Smooth muscle cell (in vitro differentiated cells): ENCODE measurements at regions not wholly inside any gene's neighbourhood (a gene's known extent, or its start where the extent isn't known, plus 50 kb on each side); places are given as distances from the start of the nearest gene placed in this dataset.

Experiments
- DNase-seq: peaks from one replicate; lab custom pipeline; 2025; ENCODE audit not compliant: unreplicated experiment; lab: John Stamatoyannopoulos, UW
- H2AFZ ChIP-seq: fragments of 200-600 bp; sonication (generic); 2 replicates; pipeline ENCODE4 v1.6.0; 2016; ENCODE audit warnings: antibody characterized with exemption, low read depth, mild to moderate bottlenecking
- H3F3A ChIP-seq: fragments of 200-600 bp; sonication (generic); 2 replicates; pipeline ENCODE4 v1.6.0; 2017; ENCODE audit warnings: antibody characterized with exemption, low read depth
- H3K27ac ChIP-seq: fragments of 200-600 bp; sonication (generic); 2 replicates; pipeline ENCODE4 v1.5.1; 2016; ENCODE audit warnings: low read depth, mild to moderate bottlenecking
- H3K27me3 ChIP-seq: fragments of 200-600 bp; sonication (generic); 2 replicates; pipeline ENCODE4 v1.6.1; 2016; ENCODE audit warnings: low read depth, mild to moderate bottlenecking
- H3K36me3 ChIP-seq: fragments of 200-600 bp; sonication (generic); 2 replicates; pipeline ENCODE4 v1.5.1; 2016; ENCODE audit warnings: low read depth
- H3K4me1 ChIP-seq: fragments of 200-600 bp; sonication (generic); 2 replicates; pipeline ENCODE4 v1.5.1; 2016; ENCODE audit warnings: low read depth
- H3K4me2 ChIP-seq: fragments of 200-600 bp; sonication (generic); 2 replicates; pipeline ENCODE4 v1.6.0; 2016; ENCODE audit warnings: mild to moderate bottlenecking
- H3K4me3 ChIP-seq: fragments of 200-600 bp; sonication (generic); 2 replicates; pipeline ENCODE4 v1.5.1; 2016; ENCODE audit warnings: mild to moderate bottlenecking
- H3K79me2 ChIP-seq: fragments of 200-600 bp; sonication (generic); 2 replicates; pipeline ENCODE4 v1.6.0; 2016; ENCODE audit warnings: low read depth, mild to moderate bottlenecking
- H3K9ac ChIP-seq: fragments of 200-600 bp; sonication (generic); 2 replicates; pipeline ENCODE4 v1.6.0; 2016; ENCODE audit warnings: low read depth
- H3K9me3 ChIP-seq: fragments of 200-600 bp; sonication (generic); replicated peaks from 2 replicates; pipeline ENCODE4 v1.5.1; 2016; ENCODE audit warnings: low read depth
- H4K20me1 ChIP-seq: fragments of 200-600 bp; sonication (generic); 2 replicates; pipeline ENCODE4 v1.6.0; 2016; ENCODE audit warnings: low read depth
- WGBS: methylation state at CpG from one replicate; pipeline ENCODE4 v1.1.7; 2016; ENCODE audit warnings: low lambda C conversion rate; 5-methylcytosine and 5-hydroxymethylcytosine counted together
- TF ChIP-seq, protein P1 (sequence below): fragments of 200-600 bp; sonication (generic); IDR thresholded peaks from 2 replicates; pipeline ENCODE4 v1.5.1; 2017; ENCODE audit warnings: borderline replicate concordance, mild to moderate bottlenecking, antibody characterized with exemption; ENCODE audit not compliant: insufficient read depth, poor library complexity, severe bottlenecking

DNA sequence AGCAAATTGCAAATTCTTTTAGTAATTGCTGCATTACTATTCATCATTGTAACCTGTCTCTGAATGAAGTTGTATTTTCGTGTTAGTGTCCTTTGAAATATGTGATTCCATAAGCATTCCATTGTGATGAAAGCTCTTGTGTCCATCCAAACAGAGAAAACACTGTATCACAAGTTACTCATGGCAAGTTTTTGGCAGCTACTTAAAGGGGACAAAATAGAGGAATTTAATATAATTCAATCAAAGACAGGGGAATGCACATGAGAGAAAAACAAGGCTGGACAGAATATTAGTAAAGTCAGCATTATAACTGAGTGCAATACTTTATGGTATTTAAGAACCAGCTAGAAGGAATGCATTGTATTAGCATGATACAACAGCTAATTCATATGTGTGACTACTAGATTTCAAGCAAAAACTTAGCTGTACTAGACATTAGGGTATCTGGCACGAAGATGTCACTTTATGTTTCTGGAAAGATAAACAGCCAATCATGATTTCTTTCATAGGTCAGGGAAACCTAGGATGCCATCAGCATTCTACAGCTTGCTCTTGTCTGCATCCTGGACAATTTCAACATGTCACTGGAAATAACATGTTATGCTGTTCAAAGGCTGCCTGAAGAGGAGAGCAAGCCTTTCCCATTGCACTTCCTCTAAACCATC, 270.6 kb upstream of the MARCKS start:
- no peaks in the 10 kb centered on the region for H3F3A ChIP-seq
- no peaks in the 10 kb centered on the region for H3K9me3 ChIP-seq
- no peak overlapping the region for H3K9ac ChIP-seq
- no peaks in the 10 kb centered on the region for H3K36me3 ChIP-seq
- H3K4me2 ChIP-seq, result peak overlapping the region; percentile 28
- DNase-seq, result no peak
- H3K79me2 ChIP-seq, result no peaks in the 10 kb centered on the region
- H3K27me3 ChIP-seq, result no peaks in the 10 kb centered on the region
- no peak overlapping the region for H3K4me3 ChIP-seq
- 66% methylated on average over 2 of the region's 2 CpGs for WGBS
- TF ChIP-seq, protein P1, sequence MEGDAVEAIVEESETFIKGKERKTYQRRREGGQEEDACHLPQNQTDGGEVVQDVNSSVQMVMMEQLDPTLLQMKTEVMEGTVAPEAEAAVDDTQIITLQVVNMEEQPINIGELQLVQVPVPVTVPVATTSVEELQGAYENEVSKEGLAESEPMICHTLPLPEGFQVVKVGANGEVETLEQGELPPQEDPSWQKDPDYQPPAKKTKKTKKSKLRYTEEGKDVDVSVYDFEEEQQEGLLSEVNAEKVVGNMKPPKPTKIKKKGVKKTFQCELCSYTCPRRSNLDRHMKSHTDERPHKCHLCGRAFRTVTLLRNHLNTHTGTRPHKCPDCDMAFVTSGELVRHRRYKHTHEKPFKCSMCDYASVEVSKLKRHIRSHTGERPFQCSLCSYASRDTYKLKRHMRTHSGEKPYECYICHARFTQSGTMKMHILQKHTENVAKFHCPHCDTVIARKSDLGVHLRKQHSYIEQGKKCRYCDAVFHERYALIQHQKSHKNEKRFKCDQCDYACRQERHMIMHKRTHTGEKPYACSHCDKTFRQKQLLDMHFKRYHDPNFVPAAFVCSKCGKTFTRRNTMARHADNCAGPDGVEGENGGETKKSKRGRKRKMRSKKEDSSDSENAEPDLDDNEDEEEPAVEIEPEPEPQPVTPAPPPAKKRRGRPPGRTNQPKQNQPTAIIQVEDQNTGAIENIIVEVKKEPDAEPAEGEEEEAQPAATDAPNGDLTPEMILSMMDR, result no peak
- no peak overlapping the region for H3K27ac ChIP-seq
- H2AFZ ChIP-seq, result peak overlapping the region; percentile 59
- no peaks in the 10 kb centered on the region for H4K20me1 ChIP-seq
- H3K4me1 ChIP-seq, result peaks cover 28% of the 10 kb centered on the region

DNA sequence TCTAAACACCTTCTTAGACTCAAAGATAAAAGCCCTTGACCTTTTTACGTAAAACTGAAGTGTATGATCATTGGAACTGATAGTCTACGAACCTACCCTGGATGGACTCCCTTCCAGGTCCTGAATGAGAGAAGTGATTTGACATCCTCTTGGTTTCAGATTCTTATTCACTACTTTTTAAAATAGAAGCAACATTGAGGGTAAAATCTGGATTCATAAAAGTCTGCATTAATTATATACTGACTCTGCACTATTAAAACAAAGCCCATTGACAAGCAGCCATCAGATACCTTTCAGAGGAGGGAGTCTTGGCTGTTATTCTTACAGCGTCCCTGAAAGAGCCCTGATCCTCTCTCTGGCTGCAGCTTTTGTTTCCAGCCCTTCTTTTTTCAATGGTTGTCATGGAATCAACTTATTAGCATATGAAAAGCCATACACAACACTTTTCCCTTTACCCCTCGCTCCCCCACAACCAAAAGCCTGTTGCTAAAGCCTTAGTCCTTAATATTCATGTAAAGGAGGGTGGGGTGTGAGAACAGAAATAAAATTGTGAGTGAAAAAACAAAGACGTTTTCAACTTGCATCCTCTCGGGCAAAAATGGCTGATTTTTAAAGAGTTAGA, 270.0 kb upstream of the MARCKS start:
- Histone ChIP-seq H3K4me2 (peak overlapping the region; percentile 28), H3K9me3 (no peaks in the 10 kb centered on the region), H3K27me3 (no peaks in the 10 kb centered on the region), H3K79me2 (no peaks in the 10 kb centered on the region), H2AFZ (peak overlapping the region; percentile 59), H3K36me3 (no peaks in the 10 kb centered on the region), H3K4me1 (peaks cover 32% of the 10 kb centered on the region), H3F3A (no peaks in the 10 kb centered on the region), H3K27ac (no peak overlapping the region), H3K4me3 (no peak overlapping the region), H3K9ac (no peak overlapping the region), H4K20me1 (no peaks in the 10 kb centered on the region)
- no peak for DNase-seq
- WGBS, result 35% methylated on average over 6 of the region's 6 CpGs
- TF ChIP-seq, protein P1, result no peak

DNA sequence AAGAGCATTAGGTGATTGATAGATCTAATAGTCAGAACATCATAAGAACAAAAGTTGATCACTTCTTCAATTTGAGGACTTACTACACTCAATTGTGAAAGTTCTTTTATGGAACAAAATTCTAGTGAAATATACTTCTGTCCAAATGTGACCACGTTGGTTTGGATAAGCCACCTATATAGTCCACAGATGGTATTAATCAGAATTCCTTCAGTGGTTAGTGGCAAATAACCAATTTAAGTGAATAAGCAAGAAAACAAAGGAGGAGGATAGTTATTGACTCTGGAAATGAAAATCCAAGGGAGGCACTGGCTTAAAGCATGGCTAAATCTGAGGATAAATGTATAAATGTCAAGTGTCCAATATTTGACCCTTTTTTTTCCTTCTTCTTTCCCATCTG, 268.5 kb upstream of the MARCKS start:
- no peak for DNase-seq

More for the DNA sequence above, 268.5 kb upstream of the MARCKS start:
- Histone ChIP-seq H3K4me1 (peaks cover 39% of the 10 kb centered on the region), H3K9ac (no peak overlapping the region), H3K27me3 (no peaks in the 10 kb centered on the region), H3K27ac (no peak overlapping the region), H3K79me2 (no peaks in the 10 kb centered on the region), H3F3A (no peaks in the 10 kb centered on the region), H3K36me3 (no peaks in the 10 kb centered on the region), H4K20me1 (no peaks in the 10 kb centered on the region), H3K4me3 (no peak overlapping the region), H3K9me3 (no peaks in the 10 kb centered on the region), H2AFZ (no peak overlapping the region), H3K4me2 (no peak overlapping the region)
- WGBS, result 66% methylated on average over 1 of the region's 1 CpG
- TF ChIP-seq, protein P1, result no peak
